Fibroblast of lung (primary cell): ENCODE measurements at regions not wholly inside any gene's neighbourhood (a gene's known extent, or its start where the extent isn't known, plus 50 kb on each side); places are given as distances from the start of the nearest gene placed in this dataset.

ENCODE experiments used
- EZH2 ChIP-seq: IDR thresholded peaks from 2 replicates; pipeline ENCODE4 v1.5.1; 2012; ENCODE audit warnings: low read length, control low read depth, mild to moderate bottlenecking; ENCODE audit errors: missing control alignments
- TF ChIP-seq, protein P1 (sequence below), 2 donors: IDR thresholded peaks in 1 of 2; conservative IDR thresholded peaks in 1 of 2; 1 replicate in 1 of 2; 2 replicates in 1 of 2; pipeline ENCODE4 v1.5.1; 2011 to 2012; ENCODE audit warnings: low read length in 2 of 2, control low read depth in 1 of 2, inconsistent platforms in 1 of 2, low read depth in 1 of 2, mild to moderate bottlenecking in 1 of 2

GRCh38 chr11:12602421-12602820 lies 71.8 kb upstream of the TEAD1 start:
- TF ChIP-seq EZH2 = no peak
- TF ChIP-seq, protein P1, sequence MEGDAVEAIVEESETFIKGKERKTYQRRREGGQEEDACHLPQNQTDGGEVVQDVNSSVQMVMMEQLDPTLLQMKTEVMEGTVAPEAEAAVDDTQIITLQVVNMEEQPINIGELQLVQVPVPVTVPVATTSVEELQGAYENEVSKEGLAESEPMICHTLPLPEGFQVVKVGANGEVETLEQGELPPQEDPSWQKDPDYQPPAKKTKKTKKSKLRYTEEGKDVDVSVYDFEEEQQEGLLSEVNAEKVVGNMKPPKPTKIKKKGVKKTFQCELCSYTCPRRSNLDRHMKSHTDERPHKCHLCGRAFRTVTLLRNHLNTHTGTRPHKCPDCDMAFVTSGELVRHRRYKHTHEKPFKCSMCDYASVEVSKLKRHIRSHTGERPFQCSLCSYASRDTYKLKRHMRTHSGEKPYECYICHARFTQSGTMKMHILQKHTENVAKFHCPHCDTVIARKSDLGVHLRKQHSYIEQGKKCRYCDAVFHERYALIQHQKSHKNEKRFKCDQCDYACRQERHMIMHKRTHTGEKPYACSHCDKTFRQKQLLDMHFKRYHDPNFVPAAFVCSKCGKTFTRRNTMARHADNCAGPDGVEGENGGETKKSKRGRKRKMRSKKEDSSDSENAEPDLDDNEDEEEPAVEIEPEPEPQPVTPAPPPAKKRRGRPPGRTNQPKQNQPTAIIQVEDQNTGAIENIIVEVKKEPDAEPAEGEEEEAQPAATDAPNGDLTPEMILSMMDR (conservative IDR thresholded peaks at IDR 0.05 in 1 of 2, IDR thresholded peaks at IDR 0.05 in 1 of 2; ENCODE audit: low read depth in 1 of 2, low read length in 2 of 2) = no peak
